ENCODE measurements at regions not wholly inside any gene's neighbourhood (a gene's known extent, or its start where the extent isn't known, plus 50 kb on each side); places are given as distances from the start of the nearest gene placed in this dataset.

- Histone ChIP-seq H3K36me3 (ENCODE audit: insufficient read depth, low read length) (no peaks in the 10 kb centered on the region), H3K9ac (ENCODE audit: low read depth, low read length, poor library complexity, severe bottlenecking) (no peak overlapping the region), H4K20me1 (ENCODE audit: insufficient read depth, low read length, poor library complexity, severe bottlenecking) (no peaks in the 10 kb centered on the region), H3K4me3 (ENCODE audit: low read length, poor library complexity, severe bottlenecking) (no peak overlapping the region), H3K4me1 (ENCODE audit: insufficient read depth, low read length, poor library complexity, severe bottlenecking) (no peaks in the 10 kb centered on the region), H3K4me2 (ENCODE audit: low read depth, low read length, poor library complexity, severe bottlenecking) (no peak overlapping the region), H3K79me2 (ENCODE audit: insufficient read depth, low read length) (no peaks in the 10 kb centered on the region), H3K9me3 (ENCODE audit: insufficient read depth, low read depth, low read length) (no peaks in the 10 kb centered on the region), H2AFZ (ENCODE audit: low read length) (no peak overlapping the region), H3F3A (ENCODE audit: low read depth) (no peaks in the 10 kb centered on the region), H3K9me2 (replicated peaks; ENCODE audit: low read depth, low read length) (no peaks in the 10 kb centered on the region), H3K27me3 (ENCODE audit: insufficient read depth, low read length, poor library complexity, severe bottlenecking) (no peaks in the 10 kb centered on the region)
- no peak for TF ChIP-seq CTCF (conservative IDR thresholded peaks at IDR 0.05; ENCODE audit: low read length)
- TF ChIP-seq EZH2phosphoT487 (IDR thresholded peaks at IDR 0.05; ENCODE audit: borderline replicate concordance): no peak
These were observed 329.4 kb upstream of the PPARGC1A start for GRCh38 chr4:24219209-24219608.

- no peak for TF ChIP-seq CTCF (conservative IDR thresholded peaks at IDR 0.05; ENCODE audit: low read length)
- no peak for TF ChIP-seq EZH2phosphoT487 (IDR thresholded peaks at IDR 0.05; ENCODE audit: borderline replicate concordance)
- no peaks in the 10 kb centered on the region for H3K9me3 ChIP-seq (ENCODE audit: insufficient read depth, low read depth, low read length)
- H3K79me2 ChIP-seq (ENCODE audit: insufficient read depth, low read length): no peaks in the 10 kb centered on the region
- H3K4me2 ChIP-seq (ENCODE audit: low read depth, low read length, poor library complexity, severe bottlenecking): no peak overlapping the region
- no peaks in the 10 kb centered on the region for H3K27me3 ChIP-seq (ENCODE audit: insufficient read depth, low read length, poor library complexity, severe bottlenecking)
- no peak overlapping the region for H3K9ac ChIP-seq (ENCODE audit: low read depth, low read length, poor library complexity, severe bottlenecking)
- no peaks in the 10 kb centered on the region for H3K36me3 ChIP-seq (ENCODE audit: insufficient read depth, low read length)
- H4K20me1 ChIP-seq (ENCODE audit: insufficient read depth, low read length, poor library complexity, severe bottlenecking): no peaks in the 10 kb centered on the region
- H3K4me3 ChIP-seq (ENCODE audit: low read length, poor library complexity, severe bottlenecking): no peak overlapping the region
- H2AFZ ChIP-seq (ENCODE audit: low read length): no peak overlapping the region
- no peaks in the 10 kb centered on the region for H3F3A ChIP-seq (ENCODE audit: low read depth)
- H3K9me2 ChIP-seq (replicated peaks; ENCODE audit: low read depth, low read length): no peaks in the 10 kb centered on the region
- no peaks in the 10 kb centered on the region for H3K4me1 ChIP-seq (ENCODE audit: insufficient read depth, low read length, poor library complexity, severe bottlenecking)
These were observed 328.7 kb upstream of the PPARGC1A start for GRCh38 chr4:24218566-24218965.

GRCh38 chr4:24214796-24215195 is 324.9 kb upstream of the PPARGC1A start:
- Histone ChIP-seq H3K4me3 (ENCODE audit: low read length, poor library complexity, severe bottlenecking) (no peak overlapping the region), H3K4me1 (ENCODE audit: insufficient read depth, low read length, poor library complexity, severe bottlenecking) (no peaks in the 10 kb centered on the region), H3K9ac (ENCODE audit: low read depth, low read length, poor library complexity, severe bottlenecking) (no peak overlapping the region), H3K9me3 (ENCODE audit: insufficient read depth, low read depth, low read length) (no peaks in the 10 kb centered on the region), H3K27me3 (ENCODE audit: insufficient read depth, low read length, poor library complexity, severe bottlenecking) (no peaks in the 10 kb centered on the region), H4K20me1 (ENCODE audit: insufficient read depth, low read length, poor library complexity, severe bottlenecking) (no peaks in the 10 kb centered on the region), H2AFZ (ENCODE audit: low read length) (no peak overlapping the region), H3F3A (ENCODE audit: low read depth) (no peaks in the 10 kb centered on the region), H3K9me2 (replicated peaks; ENCODE audit: low read depth, low read length) (no peaks in the 10 kb centered on the region), H3K36me3 (ENCODE audit: insufficient read depth, low read length) (no peaks in the 10 kb centered on the region), H3K79me2 (ENCODE audit: insufficient read depth, low read length) (no peaks in the 10 kb centered on the region), H3K4me2 (ENCODE audit: low read depth, low read length, poor library complexity, severe bottlenecking) (no peak overlapping the region)
- no peak for TF ChIP-seq EZH2phosphoT487 (IDR thresholded peaks at IDR 0.05; ENCODE audit: borderline replicate concordance)
- TF ChIP-seq CTCF (conservative IDR thresholded peaks at IDR 0.05; ENCODE audit: low read length): no peak
